MM.1S (cell line): ENCODE measurements at regions not wholly inside any gene's neighbourhood (a gene's known extent, or its start where the extent isn't known, plus 50 kb on each side); places are given as distances from the start of the nearest gene placed in this dataset.
A peak's percentile ranks its signal among the peaks of the same experiment; 100 is the strongest.

Source experiments
- DNase-seq: peaks from one replicate; pipeline ENCODE4 v3.0.0-alpha.2; 2015
- H2AFZ ChIP-seq: fragments of 300-600 bp; sonication (generic); 2 replicates; pipeline ENCODE4 v1.6.0; 2016; ENCODE audit warnings: antibody characterized with exemption, low read length
- H3F3A ChIP-seq: fragments of 300-600 bp; sonication (generic); 2 replicates; pipeline ENCODE4 v1.6.1; 2016; ENCODE audit warnings: mild to moderate bottlenecking, antibody characterized with exemption, low read length, moderate library complexity, mixed read lengths; ENCODE audit not compliant: insufficient read depth
- H3K27ac ChIP-seq: fragments of 300-600 bp; sonication (generic); 2 replicates; pipeline ENCODE4 v1.5.1; 2016; ENCODE audit warnings: mild to moderate bottlenecking, low read length
- H3K27me3 ChIP-seq: fragments of 300-600 bp; sonication (generic); replicated peaks from 2 replicates; pipeline ENCODE4 v1.6.0; 2016; ENCODE audit warnings: low read length; ENCODE audit not compliant: insufficient read depth
- H3K36me3 ChIP-seq: fragments of 300-600 bp; sonication (generic); replicated peaks from 2 replicates; pipeline ENCODE4 v1.6.1; 2016; ENCODE audit warnings: mild to moderate bottlenecking, low read length, mixed read lengths; ENCODE audit not compliant: insufficient read depth
- H3K4me1 ChIP-seq: fragments of 300-600 bp; sonication (generic); 2 replicates; pipeline ENCODE4 v1.6.1; 2016; ENCODE audit warnings: low read length, mixed read lengths
- H3K4me2 ChIP-seq: fragments of 300-600 bp; sonication (generic); 2 replicates; pipeline ENCODE4 v1.6.0; 2016; ENCODE audit warnings: low read depth, low read length
- H3K4me3 ChIP-seq: fragments of 300-600 bp; sonication (generic); 2 replicates; pipeline ENCODE4 v1.5.1; 2016; ENCODE audit warnings: low read length, mixed read lengths
- H3K79me2 ChIP-seq: fragments of 300-600 bp; sonication (generic); 2 replicates; pipeline ENCODE4 v1.6.1; 2016; ENCODE audit warnings: mixed run types, low read length, mixed read lengths
- H3K9ac ChIP-seq: fragments of 300-600 bp; sonication (generic); 2 replicates; pipeline ENCODE4 v1.6.1; 2016; ENCODE audit warnings: low read length, mixed read lengths
- H3K9me2 ChIP-seq: fragments of 300-600 bp; sonication (generic); replicated peaks from 2 replicates; pipeline ENCODE4 v1.6.1; 2016; ENCODE audit warnings: mild to moderate bottlenecking, low read length, mixed read lengths; ENCODE audit not compliant: insufficient read depth
- H3K9me3 ChIP-seq: fragments of 300-600 bp; sonication (generic); replicated peaks from 2 replicates; pipeline ENCODE4 v1.6.1; 2016; ENCODE audit warnings: mild to moderate bottlenecking, low read length, mixed read lengths; ENCODE audit not compliant: insufficient read depth
- H4K20me1 ChIP-seq: fragments of 300-600 bp; sonication (generic); 2 replicates; pipeline ENCODE4 v1.6.1; 2016; ENCODE audit warnings: mild to moderate bottlenecking, low read length, moderate library complexity, mixed read lengths; ENCODE audit not compliant: insufficient read depth
- EZH2 ChIP-seq: fragments of 300-600 bp; sonication (generic); optimal IDR thresholded peaks from 2 replicates; pipeline ENCODE3; 2017; ENCODE audit warnings: low read depth, mild to moderate bottlenecking, antibody characterized with exemption, low read length, mixed read lengths
- EZH2phosphoT487 ChIP-seq: fragments of 300-600 bp; sonication (generic); IDR thresholded peaks from 2 replicates; pipeline ENCODE4 v1.6.1; 2018; ENCODE audit warnings: antibody characterized with exemption, low read length
- TF ChIP-seq, protein P1 (sequence below): fragments of 300-600 bp; sonication (generic); IDR thresholded peaks from 2 replicates; pipeline ENCODE4 v1.5.1; 2016; ENCODE audit warnings: antibody characterized with exemption, low read length, mixed read lengths

DNA sequence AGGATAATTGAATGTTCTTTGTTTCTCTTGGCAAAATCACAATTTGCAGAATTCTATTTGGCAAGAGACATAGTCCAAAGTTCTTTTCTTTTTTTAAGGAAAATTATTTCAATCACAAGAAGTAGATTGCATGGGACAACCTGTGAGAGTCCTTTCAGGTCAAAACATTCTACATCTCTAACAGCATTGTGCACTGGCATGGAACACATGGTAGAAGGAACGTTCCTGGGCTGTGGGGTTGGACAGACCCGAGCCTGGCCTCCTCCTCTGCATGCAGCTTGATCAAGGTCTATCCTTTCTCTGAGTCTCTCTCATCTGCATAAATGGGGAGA lies 88.6 kb upstream of the CPSF6 start:
- no peaks in the 10 kb centered on the region for H4K20me1 ChIP-seq
- H3K9ac ChIP-seq, result no peak overlapping the region
- H3K27me3 ChIP-seq, result no peaks in the 10 kb centered on the region
- H3K36me3 ChIP-seq, result no peaks in the 10 kb centered on the region
- no peaks in the 10 kb centered on the region for H3K9me3 ChIP-seq
- H3K4me3 ChIP-seq, result no peak overlapping the region
- no peak for DNase-seq
- TF ChIP-seq, protein P1, sequence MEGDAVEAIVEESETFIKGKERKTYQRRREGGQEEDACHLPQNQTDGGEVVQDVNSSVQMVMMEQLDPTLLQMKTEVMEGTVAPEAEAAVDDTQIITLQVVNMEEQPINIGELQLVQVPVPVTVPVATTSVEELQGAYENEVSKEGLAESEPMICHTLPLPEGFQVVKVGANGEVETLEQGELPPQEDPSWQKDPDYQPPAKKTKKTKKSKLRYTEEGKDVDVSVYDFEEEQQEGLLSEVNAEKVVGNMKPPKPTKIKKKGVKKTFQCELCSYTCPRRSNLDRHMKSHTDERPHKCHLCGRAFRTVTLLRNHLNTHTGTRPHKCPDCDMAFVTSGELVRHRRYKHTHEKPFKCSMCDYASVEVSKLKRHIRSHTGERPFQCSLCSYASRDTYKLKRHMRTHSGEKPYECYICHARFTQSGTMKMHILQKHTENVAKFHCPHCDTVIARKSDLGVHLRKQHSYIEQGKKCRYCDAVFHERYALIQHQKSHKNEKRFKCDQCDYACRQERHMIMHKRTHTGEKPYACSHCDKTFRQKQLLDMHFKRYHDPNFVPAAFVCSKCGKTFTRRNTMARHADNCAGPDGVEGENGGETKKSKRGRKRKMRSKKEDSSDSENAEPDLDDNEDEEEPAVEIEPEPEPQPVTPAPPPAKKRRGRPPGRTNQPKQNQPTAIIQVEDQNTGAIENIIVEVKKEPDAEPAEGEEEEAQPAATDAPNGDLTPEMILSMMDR, result no peak
- TF ChIP-seq EZH2, result no peak
- TF ChIP-seq EZH2phosphoT487, result no peak
- no peak overlapping the region for H2AFZ ChIP-seq
- no peak overlapping the region for H3K4me2 ChIP-seq
- H3K4me1 ChIP-seq, result peaks cover 4% of the 10 kb centered on the region
- H3F3A ChIP-seq, result no peaks in the 10 kb centered on the region
- no peaks in the 10 kb centered on the region for H3K9me2 ChIP-seq
- H3K27ac ChIP-seq, result no peak overlapping the region
- H3K79me2 ChIP-seq, result no peaks in the 10 kb centered on the region

- no peaks in the 10 kb centered on the region for H3K9me2 ChIP-seq
- no peaks in the 10 kb centered on the region for H3K9me3 ChIP-seq
- no peak overlapping the region for H3K27ac ChIP-seq
- no peaks in the 10 kb centered on the region for H4K20me1 ChIP-seq
- DNase-seq, result no peak
- H3K27me3 ChIP-seq, result no peaks in the 10 kb centered on the region
- H3K79me2 ChIP-seq, result no peaks in the 10 kb centered on the region
- H2AFZ ChIP-seq, result no peak overlapping the region
- H3F3A ChIP-seq, result no peaks in the 10 kb centered on the region
- H3K36me3 ChIP-seq, result no peaks in the 10 kb centered on the region
- H3K4me2 ChIP-seq, result no peak overlapping the region
- peaks cover 4% of the 10 kb centered on the region for H3K4me1 ChIP-seq
- no peak overlapping the region for H3K9ac ChIP-seq
- no peak overlapping the region for H3K4me3 ChIP-seq
- TF ChIP-seq EZH2, result no peak
- no peak for TF ChIP-seq EZH2phosphoT487
- TF ChIP-seq, protein P1, result no peak
Measured at GRCh38 chr12:69151254-69151764, 88.1 kb upstream of the CPSF6 start.

DNA sequence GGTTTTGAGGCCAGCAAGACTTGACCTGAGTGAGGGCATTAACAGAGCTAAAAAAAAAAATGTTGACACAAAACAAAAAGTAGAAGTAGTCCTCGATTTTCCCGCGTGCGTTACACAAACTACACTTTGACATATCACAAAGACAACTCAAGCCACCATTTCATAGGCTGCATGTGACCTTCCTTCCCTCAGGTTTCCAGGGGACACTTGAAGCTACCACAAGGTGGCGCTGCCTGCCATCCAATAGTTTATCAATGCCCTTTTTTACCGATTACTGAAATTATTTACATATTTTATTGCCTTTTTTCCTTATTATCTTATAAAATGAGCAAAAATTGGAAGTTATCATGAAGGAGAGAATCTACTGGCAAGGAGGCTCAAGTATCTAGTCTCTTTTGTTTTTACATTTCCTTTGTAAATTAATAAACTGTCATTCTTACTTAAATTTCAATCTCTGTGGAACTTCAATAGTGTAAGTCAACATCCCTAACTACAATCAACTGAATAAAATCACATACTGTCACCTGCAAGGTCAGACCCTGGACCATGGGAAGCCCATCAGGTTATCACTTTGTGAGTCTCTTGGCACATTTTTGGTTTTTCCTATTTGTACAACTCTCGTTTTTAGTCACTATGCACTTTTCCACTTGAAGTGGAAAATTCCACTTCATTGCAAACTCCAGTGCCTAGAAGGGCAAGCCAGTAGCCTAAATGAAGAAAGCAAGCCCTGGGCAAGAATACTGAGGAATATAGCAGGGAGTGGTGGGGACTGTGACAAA lies 84.6 kb upstream of the CPSF6 start:
- H3K79me2 ChIP-seq, result no peaks in the 10 kb centered on the region
- no peak overlapping the region for H3K4me3 ChIP-seq
- H3K9me2 ChIP-seq, result no peaks in the 10 kb centered on the region
- no peaks in the 10 kb centered on the region for H3K27me3 ChIP-seq
- peak overlapping the region; percentile 84 for H2AFZ ChIP-seq
- TF ChIP-seq, protein P1, result peak; percentile 94
- TF ChIP-seq EZH2 (no peak), EZH2phosphoT487 (no peak)
- peaks cover 4% of the 10 kb centered on the region for H3K4me1 ChIP-seq
- H4K20me1 ChIP-seq, result no peaks in the 10 kb centered on the region
- H3K9me3 ChIP-seq, result no peaks in the 10 kb centered on the region
- H3K4me2 ChIP-seq, result peak overlapping the region; percentile 30; the same call in 1 of the 2 replicates
- H3K9ac ChIP-seq, result no peak overlapping the region; the same call in 1 of the 2 replicates
- DNase-seq, result peak; percentile 75
- H3K27ac ChIP-seq, result no peak overlapping the region
- H3F3A ChIP-seq, result no peaks in the 10 kb centered on the region
- no peaks in the 10 kb centered on the region for H3K36me3 ChIP-seq
